ENCODE measurements at regions not wholly inside any gene's neighbourhood (a gene's known extent, or its start where the extent isn't known, plus 50 kb on each side); places are given as distances from the start of the nearest gene placed in this dataset.
A peak's percentile ranks its signal among the peaks of the same experiment; 100 is the strongest.
"Not testable (repeated sequence)": the region's sequence is repeated elsewhere in the genome, so short reads cannot be mapped to it uniquely, and the experiment has no call there.

DNA sequence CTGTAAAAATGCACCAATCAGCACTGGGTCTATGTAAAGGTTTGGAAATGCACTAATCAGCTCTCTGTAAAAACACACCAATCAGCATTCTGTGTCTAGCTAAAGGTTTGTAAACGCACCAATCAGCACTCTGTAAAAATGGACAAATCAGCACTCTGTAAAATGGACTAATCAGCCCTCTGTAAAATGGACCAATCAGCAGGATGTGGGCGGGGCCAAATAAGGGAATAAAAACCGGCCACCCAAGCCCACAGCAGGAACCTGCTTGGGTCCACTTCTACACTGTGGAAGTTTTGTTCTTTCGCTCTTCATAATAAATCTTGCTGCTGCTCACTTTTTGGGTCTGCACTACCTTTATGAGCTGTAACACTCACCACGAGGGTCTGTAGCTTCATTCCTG is 101.0 kb downstream of the SMC2 start:
- DNase-seq (ENCODE audit: low spot score); ATAC-seq (ENCODE audit: low FRiP score): not testable (repeated sequence)

GRCh38 chr9:104200456-104200994 is 106.4 kb downstream of the SMC2 start:
- DNase-seq (ENCODE audit: low spot score) (no peak), ATAC-seq (ENCODE audit: low FRiP score) (no peak)
- TF ChIP-seq CTCF (IDR thresholded peaks at IDR 0.05): no peak

DNA sequence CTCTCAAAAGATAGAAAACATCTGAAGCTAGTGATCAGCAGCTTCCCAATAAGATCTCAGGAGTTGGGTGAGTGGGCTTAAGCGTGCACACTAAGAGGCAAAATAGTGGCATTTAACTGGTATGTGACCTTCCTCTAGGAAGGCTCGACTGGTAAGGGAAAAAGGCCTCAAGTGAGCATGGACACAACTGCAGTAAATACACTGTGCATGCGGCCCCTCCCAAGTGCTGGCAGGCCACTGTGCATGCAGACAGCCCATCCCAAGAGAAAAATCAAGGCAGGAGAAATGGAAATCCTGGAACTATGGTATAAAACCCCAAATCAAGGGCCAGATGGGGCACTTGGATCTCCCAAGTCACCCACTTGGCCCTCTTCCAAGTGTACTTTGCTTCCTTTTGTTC is 112.7 kb downstream of the SMC2 start:
- no peak for TF ChIP-seq CTCF (IDR thresholded peaks at IDR 0.05)
- no peak for ATAC-seq (ENCODE audit: low FRiP score)

GRCh38 chr9:104209387-104209786 is 115.3 kb downstream of the SMC2 start:
- DNase-seq (ENCODE audit: low spot score) (no peak), ATAC-seq (ENCODE audit: low FRiP score) (no peak)
- TF ChIP-seq CTCF (IDR thresholded peaks at IDR 0.05): no peak

More for the DNA sequence above, 112.7 kb downstream of the SMC2 start:
- DNase-seq (ENCODE audit: low spot score): no peak

DNA sequence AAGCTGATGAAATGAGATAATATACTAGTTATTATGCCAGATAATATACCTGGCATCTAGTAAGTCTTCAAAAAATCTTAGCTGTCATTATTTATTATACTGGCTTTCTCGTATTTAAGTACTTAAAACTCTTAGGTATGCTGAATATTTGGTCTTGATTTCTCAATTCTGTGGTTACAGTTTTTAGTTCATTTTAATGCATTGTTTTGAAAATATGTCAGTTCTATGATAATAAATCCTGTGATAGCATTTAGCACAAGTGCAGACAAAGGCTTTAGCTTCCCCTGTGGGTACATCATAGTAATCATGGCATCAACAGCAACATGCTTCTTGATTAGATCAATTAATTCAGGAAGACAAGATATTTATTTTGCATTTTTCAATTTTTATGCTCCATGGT is 133.0 kb downstream of the SMC2 start:
- ATAC-seq (ENCODE audit: low FRiP score) (no peak), DNase-seq (ENCODE audit: low spot score) (no peak)
- TF ChIP-seq CTCF (IDR thresholded peaks at IDR 0.05): no peak

- no peak for TF ChIP-seq CTCF (IDR thresholded peaks at IDR 0.05)
- peak; percentile 14 for ATAC-seq (ENCODE audit: low FRiP score)
- no peak for DNase-seq (ENCODE audit: low spot score)
These were observed 138.8 kb downstream of the SMC2 start for GRCh38 chr9:104232781-104233341.

- TF ChIP-seq CTCF (IDR thresholded peaks at IDR 0.05): no peak
- ATAC-seq (ENCODE audit: low FRiP score): no peak
- DNase-seq (ENCODE audit: low spot score): no peak
These were observed 139.3 kb downstream of the SMC2 start for GRCh38 chr9:104233366-104233765.

- DNase-seq (ENCODE audit: low spot score); ATAC-seq (ENCODE audit: low FRiP score): not testable (repeated sequence)
These were observed 140.7 kb downstream of the SMC2 start for GRCh38 chr9:104234632-104235337.

DNA sequence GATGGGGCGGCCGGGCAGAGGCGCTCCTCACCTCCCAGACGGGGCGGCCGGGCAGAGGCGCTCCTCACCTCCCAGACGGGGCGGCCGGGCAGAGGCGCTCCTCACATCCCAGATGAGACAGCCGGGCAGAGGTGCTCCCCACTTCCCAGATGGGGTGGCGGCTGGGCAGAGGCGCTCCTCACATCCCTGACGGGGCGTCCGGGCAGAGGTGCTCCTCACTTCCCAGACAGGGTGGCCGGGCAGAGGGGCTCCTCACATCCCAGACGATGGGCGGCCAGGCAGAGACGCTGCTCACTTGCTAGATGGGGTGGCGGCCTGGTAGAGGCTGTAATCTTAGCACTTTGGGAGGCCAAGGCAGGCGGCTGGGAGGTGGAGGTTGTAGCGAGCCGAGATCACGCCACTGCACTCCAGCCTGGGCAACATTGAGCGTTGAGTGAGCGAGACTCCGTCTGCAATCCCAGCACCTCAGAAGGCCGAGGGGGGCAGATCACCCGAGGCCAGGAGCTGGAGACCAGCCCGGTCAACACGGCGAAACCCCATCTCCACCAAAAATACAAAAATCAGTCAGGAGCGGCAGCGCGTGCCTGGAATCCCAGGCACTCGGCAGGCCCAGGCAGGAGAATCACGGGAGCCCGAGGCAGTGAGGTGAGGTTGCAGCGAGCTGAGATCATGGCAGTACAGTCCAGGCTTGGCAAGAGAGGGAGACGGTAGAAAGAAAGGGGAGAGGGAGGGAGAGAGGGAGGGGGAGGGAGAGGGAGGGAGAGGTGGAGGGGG is 141.4 kb downstream of the SMC2 start:
- DNase-seq (ENCODE audit: low spot score); ATAC-seq (ENCODE audit: low FRiP score): not testable (repeated sequence)

Measured in omental fat pad (tissue), 3 donors.